ENCODE measurements at regions not wholly inside any gene's neighbourhood (a gene's known extent, or its start where the extent isn't known, plus 50 kb on each side); places are given as distances from the start of the nearest gene placed in this dataset.

GRCh38 chr13:84910423-84910822 lies 888.8 kb downstream of the SLITRK6 start:
- Histone ChIP-seq H3K36me3 (no peaks in the 10 kb centered on the region), H3K4me3 (ENCODE audit: low read depth, low read length) (no peak overlapping the region), H3K9me3 (no peaks in the 10 kb centered on the region), H3K27me3 (no peaks in the 10 kb centered on the region), H3K4me1 (no peaks in the 10 kb centered on the region; the same call in 1 of the 2 replicates)
- no peak for DNase-seq
- no peak for TF ChIP-seq CTCF (IDR thresholded peaks at IDR 0.05; ENCODE audit: low read depth, low read length)

GRCh38 chr13:84903391-84903790 lies 895.8 kb downstream of the SLITRK6 start:
- H3K4me3 ChIP-seq (ENCODE audit: low read depth, low read length), result no peak overlapping the region
- DNase-seq, result no peak

GRCh38 chr13:84902243-84902642 lies 897.0 kb downstream of the SLITRK6 start:
- Histone ChIP-seq H3K36me3 (no peaks in the 10 kb centered on the region), H3K4me3 (ENCODE audit: low read depth, low read length) (no peak overlapping the region), H3K9me3 (no peaks in the 10 kb centered on the region), H3K4me1 (no peaks in the 10 kb centered on the region), H3K27me3 (no peaks in the 10 kb centered on the region)
- DNase-seq, result no peak
- TF ChIP-seq CTCF (IDR thresholded peaks at IDR 0.05; ENCODE audit: low read depth, low read length), result no peak

More at GRCh38 chr13:84903391-84903790, 895.8 kb downstream of the SLITRK6 start:
- Histone ChIP-seq H3K9me3 (no peaks in the 10 kb centered on the region), H3K36me3 (no peaks in the 10 kb centered on the region), H3K27me3 (no peaks in the 10 kb centered on the region), H3K4me1 (no peaks in the 10 kb centered on the region)
- no peak for TF ChIP-seq CTCF (IDR thresholded peaks at IDR 0.05; ENCODE audit: low read depth, low read length)

- Histone ChIP-seq H3K27me3 (no peaks in the 10 kb centered on the region), H3K4me1 (no peaks in the 10 kb centered on the region), H3K9me3 (no peaks in the 10 kb centered on the region), H3K4me3 (ENCODE audit: low read depth, low read length) (no peak overlapping the region), H3K36me3 (no peaks in the 10 kb centered on the region)
- peak; percentile 69 for TF ChIP-seq CTCF (IDR thresholded peaks at IDR 0.05; ENCODE audit: low read depth, low read length)
- DNase-seq, result peak; percentile 52
Measured at GRCh38 chr13:84896128-84896527, 903.1 kb downstream of the SLITRK6 start.

GRCh38 chr13:84894749-84895148 lies 904.5 kb downstream of the SLITRK6 start:
- H3K36me3 ChIP-seq, result no peaks in the 10 kb centered on the region
- DNase-seq, result no peak
- no peak overlapping the region for H3K4me3 ChIP-seq (ENCODE audit: low read depth, low read length)
- no peak for TF ChIP-seq CTCF (IDR thresholded peaks at IDR 0.05; ENCODE audit: low read depth, low read length)
- H3K9me3 ChIP-seq, result no peaks in the 10 kb centered on the region
- no peaks in the 10 kb centered on the region for H3K27me3 ChIP-seq
- no peaks in the 10 kb centered on the region for H3K4me1 ChIP-seq

GRCh38 chr13:84885868-84886267 lies 913.4 kb downstream of the SLITRK6 start:
- no peaks in the 10 kb centered on the region for H3K27me3 ChIP-seq
- 0 out of 2 replicates have a peak, but pooled peaks cover 2% of the 10 kb centered on the region for H3K4me1 ChIP-seq
- TF ChIP-seq CTCF (IDR thresholded peaks at IDR 0.05; ENCODE audit: low read depth, low read length), result no peak
- DNase-seq, result no peak
- no peaks in the 10 kb centered on the region for H3K9me3 ChIP-seq
- no peak overlapping the region for H3K4me3 ChIP-seq (ENCODE audit: low read depth, low read length)
- no peaks in the 10 kb centered on the region for H3K36me3 ChIP-seq

Data from BE2C (cell line).